HEK293 (cell line): ENCODE measurements at regions not wholly inside any gene's neighbourhood (a gene's known extent, or its start where the extent isn't known, plus 50 kb on each side); places are given as distances from the start of the nearest gene placed in this dataset.

ENCODE experiments used
- CTCF ChIA-PET: fragments of 350-600 bp; formaldehyde crosslinking; extraction: SDS; loops from one replicate; lab custom pipeline; 2021; ENCODE audit warnings: antibody characterized with exemption; lab: Yijun Ruan, JAX
- POLR2A ChIA-PET: fragments of 300-600 bp; formaldehyde crosslinking; extraction: SDS; loops from one replicate; lab custom pipeline; 2020; ENCODE audit warnings: antibody characterized with exemption, inconsistent platforms; lab: Yijun Ruan, JAX
- H3K27ac ChIP-seq: fragments of 200-500 bp; sonication (Bioruptor generic); 2 replicates; pipeline ENCODE4 v1.5.1; 2014; ENCODE audit warnings: low read depth, low read length, control low read depth, inconsistent platforms; ENCODE audit errors: extremely low read depth
- H3K36me3 ChIP-seq, 2 experiments: fragments of 200-500 bp in 1 of 2; sonication (Bioruptor generic) in 1 of 2; 1 replicate in 1 of 2; 2 replicates in 1 of 2; pipeline ENCODE4 v1.5.1; 2014 to 2017; ENCODE audit warnings: inconsistent platforms in 2 of 2, low read length in 2 of 2; ENCODE audit not compliant: control insufficient read depth in 2 of 2, insufficient read depth in 1 of 2
- H3K4me1 ChIP-seq: fragments of 200-500 bp; sonication (Bioruptor generic); 2 replicates; pipeline ENCODE4 v1.5.1; 2014; ENCODE audit warnings: mild to moderate bottlenecking, low read length, inconsistent platforms; ENCODE audit not compliant: control insufficient read depth, insufficient read depth
- H3K4me3 ChIP-seq: 2 replicates; pipeline ENCODE4 v1.5.1; 2011; ENCODE audit warnings: low read depth, mild to moderate bottlenecking, control low read depth, low read length, moderate library complexity
- H3K9me3 ChIP-seq: fragments of 200-500 bp; sonication (Bioruptor generic); 2 replicates; pipeline ENCODE4 v1.5.1; 2014; ENCODE audit warnings: low read depth, low read length, inconsistent platforms; ENCODE audit not compliant: control insufficient read depth, insufficient read depth
- RBAK ChIP-seq: fragments of 450-650 bp; formaldehyde crosslinking; IDR thresholded peaks from 2 replicates; pipeline ENCODE4 v1.5.1; 2016; ENCODE audit warnings: missing biosample characterization, missing genetic modification characterization
- SCRT2 ChIP-seq: fragments of 450-650 bp; formaldehyde crosslinking; IDR thresholded peaks from 2 replicates; pipeline ENCODE4 v1.5.1; 2016; ENCODE audit warnings: missing biosample characterization, missing genetic modification characterization
- ZBTB20 ChIP-seq: fragments of 450-650 bp; formaldehyde crosslinking; IDR thresholded peaks from 2 replicates; pipeline ENCODE4 v1.5.1; 2016; ENCODE audit warnings: missing biosample characterization, missing genetic modification characterization
- ZBTB8A ChIP-seq: fragments of 450-650 bp; formaldehyde crosslinking; IDR thresholded peaks from 2 replicates; pipeline ENCODE4 v1.5.1; 2016; ENCODE audit warnings: missing biosample characterization, missing genetic modification characterization
- ZFP37 ChIP-seq: fragments of 450-650 bp; formaldehyde crosslinking; IDR thresholded peaks from 2 replicates; pipeline ENCODE4 v1.5.1; 2016; ENCODE audit warnings: missing biosample characterization, missing genetic modification characterization
- ZNF146 ChIP-seq: fragments of 450-650 bp; formaldehyde crosslinking; IDR thresholded peaks from 2 replicates; pipeline ENCODE4 v1.5.1; 2016; ENCODE audit warnings: missing biosample characterization, missing genetic modification characterization
- ZNF155 ChIP-seq: fragments of 450-650 bp; formaldehyde crosslinking; IDR thresholded peaks from 2 replicates; pipeline ENCODE4 v1.5.1; 2016; ENCODE audit warnings: missing biosample characterization, missing genetic modification characterization
- ZNF211 ChIP-seq: fragments of 450-650 bp; formaldehyde crosslinking; IDR thresholded peaks from 2 replicates; pipeline ENCODE4 v1.5.1; 2016; ENCODE audit warnings: low read depth, missing biosample characterization, missing genetic modification characterization
- ZNF221 ChIP-seq: fragments of 450-650 bp; formaldehyde crosslinking; IDR thresholded peaks from 2 replicates; pipeline ENCODE4 v1.5.1; 2017; ENCODE audit warnings: missing biosample characterization, missing genetic modification characterization, borderline replicate concordance
- ZNF239 ChIP-seq: fragments of 450-650 bp; formaldehyde crosslinking; IDR thresholded peaks from 2 replicates; pipeline ENCODE4 v1.5.1; 2016; ENCODE audit warnings: missing biosample characterization, missing genetic modification characterization
- ZNF292 ChIP-seq: fragments of 450-650 bp; formaldehyde crosslinking; IDR thresholded peaks from 2 replicates; pipeline ENCODE4 v1.5.1; 2016; ENCODE audit warnings: low read depth, missing biosample characterization, missing genetic modification characterization, borderline replicate concordance
- ZNF311 ChIP-seq: fragments of 450-650 bp; formaldehyde crosslinking; IDR thresholded peaks from 2 replicates; pipeline ENCODE4 v1.5.1; 2017; ENCODE audit warnings: missing biosample characterization, missing genetic modification characterization, borderline replicate concordance
- ZNF37A ChIP-seq: fragments of 450-650 bp; IDR thresholded peaks from 2 replicates; pipeline ENCODE4 v1.5.1; 2018; ENCODE audit warnings: missing biosample characterization, missing genetic modification characterization
- ZNF391 ChIP-seq: fragments of 450-650 bp; formaldehyde crosslinking; IDR thresholded peaks from 2 replicates; pipeline ENCODE4 v1.5.1; 2016; ENCODE audit warnings: low read depth, missing biosample characterization, missing genetic modification characterization, borderline replicate concordance
- ZNF404 ChIP-seq: fragments of 450-650 bp; formaldehyde crosslinking; IDR thresholded peaks from 2 replicates; pipeline ENCODE4 v1.5.1; 2017; ENCODE audit warnings: missing biosample characterization, missing genetic modification characterization
- ZNF423 ChIP-seq: fragments of 450-650 bp; formaldehyde crosslinking; IDR thresholded peaks from 2 replicates; pipeline ENCODE4 v1.5.1; 2016; ENCODE audit warnings: missing biosample characterization, missing genetic modification characterization
- ZNF433 ChIP-seq: fragments of 450-650 bp; formaldehyde crosslinking; IDR thresholded peaks from 2 replicates; pipeline ENCODE4 v1.5.1; 2016; ENCODE audit warnings: missing biosample characterization, missing genetic modification characterization, low read depth
- ZNF555 ChIP-seq: fragments of 450-650 bp; formaldehyde crosslinking; conservative IDR thresholded peaks from 2 replicates; pipeline ENCODE4 v1.5.1; 2017; ENCODE audit warnings: missing biosample characterization, mild to moderate bottlenecking, missing genetic modification characterization, inconsistent platforms
- ZNF585B ChIP-seq: fragments of 450-650 bp; formaldehyde crosslinking; IDR thresholded peaks from 2 replicates; pipeline ENCODE4 v1.5.1; 2016; ENCODE audit warnings: missing biosample characterization, missing genetic modification characterization
- ZNF626 ChIP-seq: fragments of 450-650 bp; sonication (Bioruptor Pico); formaldehyde crosslinking; IDR thresholded peaks from 2 replicates; pipeline ENCODE4 v1.5.1; 2018; ENCODE audit warnings: missing biosample characterization, missing genetic modification characterization, inconsistent platforms
- ZNF664 ChIP-seq: fragments of 450-650 bp; formaldehyde crosslinking; IDR thresholded peaks from 2 replicates; pipeline ENCODE4 v1.5.1; 2016; ENCODE audit warnings: missing biosample characterization, missing genetic modification characterization
- ZNF776 ChIP-seq: fragments of 450-650 bp; formaldehyde crosslinking; IDR thresholded peaks from 2 replicates; pipeline ENCODE4 v1.5.0; 2017; ENCODE audit warnings: missing biosample characterization, missing genetic modification characterization, borderline replicate concordance
- TF ChIP-seq, protein P1 (sequence below): fragments of 450-650 bp; formaldehyde crosslinking; IDR thresholded peaks from 2 replicates; pipeline ENCODE4 v1.5.1; 2016; ENCODE audit warnings: missing biosample characterization, missing genetic modification characterization
- TF ChIP-seq, protein P2 (sequence below): fragments of 450-650 bp; formaldehyde crosslinking; IDR thresholded peaks from 2 replicates; pipeline ENCODE4 v1.5.1; 2017; ENCODE audit warnings: missing biosample characterization, mild to moderate bottlenecking, missing genetic modification characterization, moderate library complexity
- TF ChIP-seq, protein P3 (sequence below): fragments of 450-650 bp; formaldehyde crosslinking; IDR thresholded peaks from 2 replicates; pipeline ENCODE4 v1.5.1; 2016; ENCODE audit warnings: missing biosample characterization, missing genetic modification characterization
- TF ChIP-seq, protein P4 (sequence below): fragments of 450-650 bp; formaldehyde crosslinking; IDR thresholded peaks from 2 replicates; pipeline ENCODE4 v1.5.1; 2016; ENCODE audit warnings: missing biosample characterization, missing genetic modification characterization

GRCh38 chr11:92297567-92298553 lies 73.2 kb downstream of the FAT3 start (continued):
- TF ChIP-seq ZNF292 (no peak), RBAK (no peak)
- TF ChIP-seq, protein P1, sequence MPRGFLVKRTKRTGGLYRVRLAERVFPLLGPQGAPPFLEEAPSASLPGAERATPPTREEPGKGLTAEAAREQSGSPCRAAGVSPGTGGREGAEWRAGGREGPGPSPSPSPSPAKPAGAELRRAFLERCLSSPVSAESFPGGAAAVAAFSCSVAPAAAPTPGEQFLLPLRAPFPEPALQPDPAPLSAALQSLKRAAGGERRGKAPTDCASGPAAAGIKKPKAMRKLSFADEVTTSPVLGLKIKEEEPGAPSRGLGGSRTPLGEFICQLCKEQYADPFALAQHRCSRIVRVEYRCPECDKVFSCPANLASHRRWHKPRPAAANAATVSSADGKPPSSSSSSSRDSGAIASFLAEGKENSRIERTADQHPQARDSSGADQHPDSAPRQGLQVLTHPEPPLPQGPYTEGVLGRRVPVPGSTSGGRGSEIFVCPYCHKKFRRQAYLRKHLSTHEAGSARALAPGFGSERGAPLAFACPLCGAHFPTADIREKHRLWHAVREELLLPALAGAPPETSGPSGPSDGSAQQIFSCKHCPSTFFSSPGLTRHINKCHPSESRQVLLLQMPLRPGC (tag by site-specific recombination): no peak
- TF ChIP-seq, protein P2, sequence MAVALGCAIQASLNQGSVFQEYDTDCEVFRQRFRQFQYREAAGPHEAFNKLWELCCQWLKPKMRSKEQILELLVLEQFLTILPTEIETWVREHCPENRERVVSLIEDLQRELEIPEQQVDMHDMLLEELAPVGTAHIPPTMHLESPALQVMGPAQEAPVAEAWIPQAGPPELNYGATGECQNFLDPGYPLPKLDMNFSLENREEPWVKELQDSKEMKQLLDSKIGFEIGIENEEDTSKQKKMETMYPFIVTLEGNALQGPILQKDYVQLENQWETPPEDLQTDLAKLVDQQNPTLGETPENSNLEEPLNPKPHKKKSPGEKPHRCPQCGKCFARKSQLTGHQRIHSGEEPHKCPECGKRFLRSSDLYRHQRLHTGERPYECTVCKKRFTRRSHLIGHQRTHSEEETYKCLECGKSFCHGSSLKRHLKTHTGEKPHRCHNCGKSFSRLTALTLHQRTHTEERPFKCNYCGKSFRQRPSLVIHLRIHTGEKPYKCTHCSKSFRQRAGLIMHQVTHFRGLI (tag by site-specific recombination): no peak

DNA sequence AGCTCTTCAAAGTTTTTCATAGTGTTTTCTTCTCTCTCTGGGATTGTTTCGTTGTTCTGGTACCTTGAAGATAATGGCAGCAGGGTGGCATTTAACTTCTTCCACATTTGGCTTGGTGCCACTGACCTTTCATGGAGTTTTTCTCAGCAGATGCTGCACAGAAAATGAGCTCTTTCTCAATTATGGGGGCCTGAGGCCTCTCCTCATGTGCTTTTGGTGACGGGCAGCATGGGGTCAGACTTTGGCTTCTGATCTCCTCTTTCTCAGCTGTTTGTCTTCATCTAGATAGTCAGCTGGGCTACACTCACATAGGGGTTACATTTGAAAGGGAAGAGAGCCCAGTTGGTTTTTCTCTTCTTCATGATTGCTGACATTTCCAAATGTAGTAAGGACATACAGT lies 76.3 kb downstream of the FAT3 start:
- H3K9me3 ChIP-seq: no peaks in the 10 kb centered on the region
- H3K27ac ChIP-seq: no peak overlapping the region
- no peaks in the 10 kb centered on the region for H3K36me3 ChIP-seq
- CTCF ChIA-PET: interaction anchor here (1.1 kb wide), 1 partner anchor 10 kb away, joined by 3 read pairs; no protein-coding TSS in a partner anchor
- TF ChIP-seq ZNF155 (no peak), ZNF626 (tag by site-specific recombination) (no peak), ZNF404 (no peak), ZNF239 (tag by site-specific recombination) (no peak), ZNF211 (tag by site-specific recombination) (no peak), ZNF391 (tag by site-specific recombination) (no peak), ZNF664 (tag by site-specific recombination) (no peak)
- POLR2A ChIA-PET: no interaction called here
- H3K4me3 ChIP-seq: no peak overlapping the region
- peaks cover 6% of the 10 kb centered on the region; the same call in 1 of the 2 replicates for H3K4me1 ChIP-seq

DNA sequence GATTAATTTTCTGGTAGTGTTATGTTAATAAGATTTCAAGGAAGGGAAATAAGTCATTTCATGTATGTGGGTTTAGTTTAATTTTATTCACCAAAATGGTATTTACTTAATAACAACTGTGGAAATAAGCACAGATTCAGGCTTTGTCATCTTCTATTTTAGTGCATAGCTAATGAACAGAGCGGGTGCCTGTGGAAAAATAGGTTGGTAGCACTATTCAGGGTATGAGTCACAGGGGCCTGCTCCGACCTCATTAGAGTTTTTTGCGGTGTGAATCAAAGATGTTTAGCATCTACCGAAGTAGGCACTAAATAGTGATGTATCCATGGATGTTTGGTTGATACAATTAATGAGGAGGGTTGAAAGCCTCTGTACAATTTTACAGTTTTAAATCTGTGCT lies 78.2 kb downstream of the FAT3 start:
- ChIA-PET CTCF (no interaction called here), POLR2A (no interaction called here)
- H3K4me1 ChIP-seq: peaks cover 9% of the 10 kb centered on the region; the same call in 1 of the 2 replicates
- no peak overlapping the region for H3K27ac ChIP-seq
- no peak overlapping the region for H3K4me3 ChIP-seq
- TF ChIP-seq ZNF423 (tag by site-specific recombination) (no peak), ZNF37A (no peak), ZNF776 (tag by site-specific recombination) (no peak), ZNF433 (tag by site-specific recombination) (no peak), ZNF311 (tag by site-specific recombination) (no peak), ZBTB8A (tag by site-specific recombination) (no peak), ZNF221 (no peak), SCRT2 (tag by site-specific recombination) (no peak), ZNF555 (tag by site-specific recombination) (no peak), ZFP37 (tag by site-specific recombination) (no peak), ZNF585B (tag by site-specific recombination) (no peak), ZBTB20 (tag by site-specific recombination) (no peak), ZNF146 (no peak)
- TF ChIP-seq, protein P3, sequence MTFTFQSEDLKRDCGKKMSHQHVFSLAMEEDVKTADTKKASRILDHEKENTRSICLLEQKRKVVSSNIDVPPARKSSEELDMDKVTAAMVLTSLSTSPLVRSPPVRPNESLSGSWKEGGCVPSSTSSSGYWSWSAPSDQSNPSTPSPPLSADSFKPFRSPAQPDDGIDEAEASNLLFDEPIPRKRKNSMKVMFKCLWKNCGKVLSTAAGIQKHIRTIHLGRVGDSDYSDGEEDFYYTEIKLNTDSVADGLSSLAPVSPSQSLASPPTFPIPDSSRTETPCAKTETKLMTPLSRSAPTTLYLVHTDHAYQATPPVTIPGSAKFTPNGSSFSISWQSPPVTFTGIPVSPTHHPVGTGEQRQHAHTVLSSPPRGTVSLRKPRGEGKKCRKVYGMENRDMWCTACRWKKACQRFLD: no peak
- TF ChIP-seq, protein P4, sequence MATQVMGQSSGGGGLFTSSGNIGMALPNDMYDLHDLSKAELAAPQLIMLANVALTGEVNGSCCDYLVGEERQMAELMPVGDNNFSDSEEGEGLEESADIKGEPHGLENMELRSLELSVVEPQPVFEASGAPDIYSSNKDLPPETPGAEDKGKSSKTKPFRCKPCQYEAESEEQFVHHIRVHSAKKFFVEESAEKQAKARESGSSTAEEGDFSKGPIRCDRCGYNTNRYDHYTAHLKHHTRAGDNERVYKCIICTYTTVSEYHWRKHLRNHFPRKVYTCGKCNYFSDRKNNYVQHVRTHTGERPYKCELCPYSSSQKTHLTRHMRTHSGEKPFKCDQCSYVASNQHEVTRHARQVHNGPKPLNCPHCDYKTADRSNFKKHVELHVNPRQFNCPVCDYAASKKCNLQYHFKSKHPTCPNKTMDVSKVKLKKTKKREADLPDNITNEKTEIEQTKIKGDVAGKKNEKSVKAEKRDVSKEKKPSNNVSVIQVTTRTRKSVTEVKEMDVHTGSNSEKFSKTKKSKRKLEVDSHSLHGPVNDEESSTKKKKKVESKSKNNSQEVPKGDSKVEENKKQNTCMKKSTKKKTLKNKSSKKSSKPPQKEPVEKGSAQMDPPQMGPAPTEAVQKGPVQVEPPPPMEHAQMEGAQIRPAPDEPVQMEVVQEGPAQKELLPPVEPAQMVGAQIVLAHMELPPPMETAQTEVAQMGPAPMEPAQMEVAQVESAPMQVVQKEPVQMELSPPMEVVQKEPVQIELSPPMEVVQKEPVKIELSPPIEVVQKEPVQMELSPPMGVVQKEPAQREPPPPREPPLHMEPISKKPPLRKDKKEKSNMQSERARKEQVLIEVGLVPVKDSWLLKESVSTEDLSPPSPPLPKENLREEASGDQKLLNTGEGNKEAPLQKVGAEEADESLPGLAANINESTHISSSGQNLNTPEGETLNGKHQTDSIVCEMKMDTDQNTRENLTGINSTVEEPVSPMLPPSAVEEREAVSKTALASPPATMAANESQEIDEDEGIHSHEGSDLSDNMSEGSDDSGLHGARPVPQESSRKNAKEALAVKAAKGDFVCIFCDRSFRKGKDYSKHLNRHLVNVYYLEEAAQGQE (tag by site-specific recombination): no peak
- TF ChIP-seq, all 188 proteins: peak for 0
- H3K36me3 ChIP-seq: no peaks in the 10 kb centered on the region
- no peaks in the 10 kb centered on the region for H3K9me3 ChIP-seq
